Stimulated activated CD8-positive, alpha-beta memory T cell treated with anti-CD3 and anti-CD28 coated beads, Interleukin-4, amount 100 ng/mL, for 1 hour (primary cell): ENCODE measurements at regions not wholly inside any gene's neighbourhood (a gene's known extent, or its start where the extent isn't known, plus 50 kb on each side); places are given as distances from the start of the nearest gene placed in this dataset.

Experiments used
- DNase-seq, 2 donors: peaks; one replicate each; pipeline ENCODE4 v3.0.0-alpha.2; 2020; ENCODE audit warnings: low read depth in 2 of 2, low spot score in 1 of 2

DNA sequence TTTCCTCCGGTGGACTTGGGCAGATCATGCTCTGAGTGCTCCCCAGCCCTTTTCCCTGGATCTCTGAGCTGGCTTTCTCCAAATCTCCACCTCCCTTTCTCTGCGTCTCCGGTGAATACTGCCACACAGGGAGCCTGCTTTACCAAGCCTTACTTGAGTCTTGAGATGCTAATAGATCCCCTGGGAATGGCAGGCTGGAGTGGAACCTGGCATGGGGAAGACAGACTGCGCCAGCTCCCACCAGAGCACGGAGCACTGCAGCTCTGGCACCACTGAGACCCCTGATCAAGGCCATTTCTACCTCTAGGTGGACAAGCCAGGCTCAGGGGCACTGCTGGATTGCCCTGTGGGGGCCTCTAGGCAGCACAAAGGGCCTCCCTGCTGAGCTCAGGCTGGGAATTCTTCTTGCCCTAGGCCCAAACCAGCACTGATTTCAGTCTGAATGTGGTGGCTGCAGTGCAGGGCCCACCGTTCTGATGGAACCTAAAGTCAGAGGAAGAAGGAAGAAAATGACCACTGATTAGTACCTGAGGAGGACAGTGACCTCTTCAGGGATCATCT is 74.3 kb upstream of the CRHR1 start:
- DNase-seq: no peak

DNA sequence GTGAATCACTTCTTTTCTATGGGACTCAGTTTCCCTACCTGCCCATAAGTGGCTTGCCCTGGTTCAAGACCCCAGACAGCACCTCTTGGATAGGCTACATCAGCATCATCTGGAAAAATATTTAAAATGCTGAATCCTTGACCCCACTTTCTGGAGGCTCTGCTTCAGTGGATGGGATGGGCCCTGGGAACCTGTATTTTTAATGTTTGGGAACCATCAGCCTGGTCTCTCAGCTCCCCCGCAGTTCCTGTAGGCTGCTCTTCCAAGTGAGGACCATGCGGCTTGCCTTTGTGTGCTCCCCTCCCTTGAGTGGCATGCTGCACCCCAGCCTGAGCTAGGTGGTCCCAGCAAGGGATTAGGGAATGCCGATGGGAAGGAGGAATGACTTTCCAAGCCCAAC is 68.3 kb upstream of the CRHR1 start:
- no peak for DNase-seq

DNA sequence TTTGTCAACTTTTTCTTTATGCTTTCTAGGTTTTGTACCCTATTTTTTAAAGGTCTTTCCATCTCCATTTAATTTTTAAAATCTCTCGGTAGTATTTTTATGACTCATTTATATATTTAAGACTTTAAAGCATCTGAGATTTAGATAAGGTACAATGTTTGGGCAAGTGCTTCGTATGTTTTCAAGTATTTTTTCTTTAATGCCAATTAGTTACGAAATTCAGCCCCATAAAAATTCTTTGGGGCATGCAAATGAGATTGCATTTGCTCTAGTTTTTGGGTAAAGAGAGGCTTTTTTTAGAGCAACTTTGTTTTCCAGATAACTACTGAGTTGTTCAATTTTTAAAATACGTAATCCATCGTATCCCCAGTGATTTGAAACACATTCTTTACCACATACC is 65.3 kb upstream of the CRHR1 start:
- no peak for DNase-seq

DNA sequence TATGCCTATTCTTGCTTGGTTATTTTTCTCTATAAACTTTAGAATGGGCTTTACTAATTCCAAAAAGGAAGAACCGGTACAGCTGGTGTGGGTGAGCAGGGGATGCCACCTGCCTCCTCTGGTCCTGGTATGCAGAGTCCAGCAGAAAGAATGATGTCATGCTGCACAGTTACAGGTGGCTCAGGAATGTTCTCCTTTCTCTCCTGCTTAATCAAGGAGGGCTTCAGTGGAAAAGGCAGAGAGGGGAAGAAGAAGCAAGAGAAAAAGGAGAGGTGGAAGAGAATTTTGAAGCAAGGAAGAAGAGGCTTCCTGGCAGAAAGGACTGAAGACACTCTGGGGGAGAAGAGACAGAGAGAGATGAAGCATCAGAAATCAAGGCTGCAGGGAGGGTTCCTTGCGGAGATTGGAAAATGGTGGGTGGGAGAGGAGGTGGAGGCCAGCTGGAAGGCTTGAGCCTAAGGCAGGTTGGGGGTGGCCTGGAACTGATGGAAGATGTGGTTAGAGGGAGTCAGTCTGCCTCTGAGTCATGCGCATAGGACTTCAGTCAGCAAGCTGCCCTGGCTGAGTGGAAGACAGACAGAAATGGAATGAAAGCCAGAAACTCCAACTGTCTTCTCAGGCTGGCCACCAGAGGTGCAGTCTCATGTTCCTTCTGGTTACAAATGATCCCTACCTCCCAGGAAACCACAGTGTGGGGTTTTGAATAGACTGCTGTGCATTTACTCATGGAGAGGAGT is 64.6 kb upstream of the CRHR1 start:
- DNase-seq: no peak

DNA sequence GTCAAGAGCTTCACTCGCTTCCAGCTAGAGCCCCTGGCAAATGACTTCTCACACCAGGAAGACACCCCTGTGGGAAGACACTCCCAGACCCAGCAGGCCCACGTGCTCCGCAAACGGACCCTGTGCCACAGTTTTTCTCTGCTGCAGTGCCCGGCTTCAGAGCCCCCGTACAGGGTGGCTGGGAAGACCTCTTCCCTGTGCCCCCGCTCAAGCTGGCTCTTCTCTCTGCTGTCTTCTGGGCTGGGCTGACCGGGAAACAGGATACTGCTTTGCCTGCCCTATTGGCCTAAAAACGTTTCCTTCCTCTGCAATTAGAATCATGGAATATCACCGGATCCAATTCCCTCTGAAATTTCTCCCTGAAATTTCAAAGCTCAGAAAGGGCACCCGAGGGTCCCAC is 63.7 kb upstream of the CRHR1 start:
- no peak for DNase-seq

DNA sequence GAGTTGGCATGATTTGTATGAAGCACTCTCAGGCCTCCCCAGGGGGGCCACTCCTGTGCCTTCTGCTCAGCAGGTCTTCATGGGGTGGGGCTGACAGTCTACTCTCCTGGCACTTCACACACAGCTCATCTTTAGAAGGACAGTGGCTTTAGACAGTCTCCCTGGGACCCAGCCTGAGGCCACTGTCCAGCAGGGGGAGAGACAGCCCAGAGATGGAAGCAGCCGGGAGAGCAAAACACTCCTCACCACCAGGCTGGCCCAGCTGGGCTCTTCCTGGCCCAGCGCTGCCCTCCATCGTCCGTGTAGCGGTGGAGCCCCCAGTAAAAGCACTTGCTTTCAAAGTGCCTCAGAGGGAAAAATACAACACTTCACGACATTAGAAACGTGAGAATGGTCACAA is 62.0 kb upstream of the CRHR1 start:
- DNase-seq: no peak

DNA sequence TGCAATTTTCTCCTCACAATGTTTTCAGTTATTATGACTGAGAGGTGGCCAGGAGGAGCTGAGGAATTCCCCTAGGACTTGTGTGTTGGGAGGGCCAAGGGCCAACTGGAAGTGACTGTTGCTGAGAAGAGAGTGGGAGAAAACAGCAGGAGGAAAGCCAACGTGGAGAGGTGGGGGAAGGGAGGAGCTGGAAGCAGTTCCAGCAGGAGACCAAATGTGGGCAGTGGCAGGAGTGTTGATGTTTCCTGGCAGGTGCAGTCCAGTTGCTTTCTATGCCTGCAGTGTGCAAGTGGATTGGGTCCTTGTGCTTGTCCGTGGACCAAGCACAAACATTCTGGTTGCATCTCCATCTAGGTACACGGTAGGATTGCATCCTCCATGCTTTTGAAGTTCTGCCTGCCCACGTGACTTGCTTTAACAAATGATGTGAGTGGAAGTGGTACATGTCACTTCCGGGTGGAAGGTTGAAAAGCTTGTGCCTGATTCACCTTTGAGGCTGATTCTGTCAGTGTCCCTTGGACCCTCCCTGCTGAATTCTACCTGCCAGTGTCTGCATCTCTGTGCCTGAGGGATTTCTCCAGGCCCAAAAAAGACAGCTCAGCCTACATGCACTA is 54.7 kb upstream of the CRHR1 start:
- DNase-seq: no peak

DNA sequence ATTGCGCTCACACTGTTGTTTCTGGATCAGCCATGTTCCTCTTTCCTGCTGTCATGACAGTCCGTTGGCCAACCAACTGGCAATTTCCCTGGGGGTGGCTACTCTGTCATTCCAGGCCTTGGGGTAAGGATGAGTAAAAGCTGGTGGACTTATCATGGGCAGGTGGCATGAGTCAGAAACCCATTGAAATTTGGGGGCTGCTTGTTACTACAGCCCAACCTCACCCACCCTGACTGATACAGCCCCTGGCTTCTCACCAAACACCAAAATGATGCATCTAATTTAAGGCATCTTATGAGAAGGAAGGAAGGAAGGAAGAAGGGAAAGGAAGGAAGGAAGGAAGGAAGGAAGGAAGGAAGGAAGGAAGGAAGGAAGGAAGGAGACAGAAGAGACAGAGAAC is 53.9 kb upstream of the CRHR1 start:
- DNase-seq: no peak

DNA sequence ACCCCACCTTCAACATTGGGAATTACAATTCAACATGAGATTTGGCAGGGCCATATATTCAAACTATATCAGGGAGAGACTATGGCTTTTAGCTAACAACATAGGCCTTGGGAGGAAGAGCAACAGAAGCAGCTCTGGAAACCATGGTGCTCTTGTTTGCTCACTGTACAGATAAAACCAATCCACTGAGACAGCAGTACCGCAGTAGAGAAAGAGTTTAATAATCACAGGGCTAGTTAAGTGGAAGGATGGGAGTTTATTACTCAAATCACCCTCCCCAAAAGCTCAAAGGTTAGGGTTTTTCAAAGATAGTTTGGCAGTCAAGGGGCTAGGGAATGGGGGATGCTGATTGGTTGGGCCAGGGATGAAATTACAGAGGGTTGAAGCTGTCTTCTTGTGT is 52.7 kb upstream of the CRHR1 start:
- DNase-seq: no peak

DNA sequence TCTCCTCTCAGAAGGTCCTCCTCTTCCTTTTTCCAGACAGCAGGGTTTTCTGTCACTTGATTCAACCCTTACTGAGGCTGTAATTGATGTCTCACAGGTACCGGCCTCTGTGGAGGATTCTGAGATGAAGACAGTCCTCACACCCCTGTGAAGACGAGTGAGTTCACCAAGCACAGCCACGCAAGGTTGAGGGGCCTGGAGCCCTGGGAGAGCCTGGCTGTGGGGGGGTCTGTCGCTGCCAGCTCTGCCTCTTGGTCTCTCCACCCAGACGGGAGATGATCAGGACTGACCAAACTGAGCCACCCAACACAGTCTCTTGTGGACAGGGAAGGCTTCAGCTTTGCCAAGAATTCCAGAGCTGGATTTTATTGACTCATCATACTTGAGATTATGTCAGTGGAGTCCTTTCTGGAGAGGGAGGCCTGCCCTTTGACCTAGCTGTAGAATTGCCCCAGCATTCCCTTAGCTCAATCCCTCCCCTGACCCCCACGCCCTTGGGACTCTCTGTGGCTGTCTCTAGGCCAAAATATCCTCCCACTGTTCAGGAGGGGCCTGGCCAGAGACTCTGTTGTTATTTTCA is 51.1 kb upstream of the CRHR1 start:
- no peak for DNase-seq

DNA sequence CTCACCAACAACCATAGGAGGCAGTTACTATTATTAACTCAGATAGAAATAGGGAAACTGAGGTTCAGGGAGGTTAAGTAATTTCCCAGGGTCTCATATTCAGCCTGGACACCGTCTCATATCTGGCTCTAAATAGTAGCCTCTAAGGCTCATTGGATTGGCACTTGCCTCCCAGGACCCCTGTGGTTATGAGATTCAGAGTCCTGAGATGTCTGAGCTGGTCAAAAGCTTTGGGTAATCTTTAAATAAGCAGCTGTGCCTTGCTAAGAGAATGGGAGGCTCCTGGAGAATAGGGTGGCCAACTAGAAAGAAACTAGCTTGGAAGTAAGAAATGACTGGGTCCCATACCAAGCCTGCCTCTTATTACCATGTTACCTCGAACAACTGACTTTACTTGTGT is 50.3 kb upstream of the CRHR1 start:
- no peak for DNase-seq
